ENCODE measurements at regions not wholly inside any gene's neighbourhood (a gene's known extent, or its start where the extent isn't known, plus 50 kb on each side); places are given as distances from the start of the nearest gene placed in this dataset.

- H3K9me3 ChIP-seq (ENCODE audit: control insufficient read depth, low read length) = no peaks in the 10 kb centered on the region
- no peaks in the 10 kb centered on the region for H3K36me3 ChIP-seq (ENCODE audit: control insufficient read depth, insufficient read depth, low read length)
- Mint-ChIP-seq H3K9me3 (no peaks in the 10 kb centered on the region), H3K27me3 (ENCODE audit: insufficient read depth) (no peaks in the 10 kb centered on the region), H3K27ac (no peak overlapping the region), H3K4me1 (peaks cover 11% of the 10 kb centered on the region), H3K36me3 (ENCODE audit: low read depth) (no peaks in the 10 kb centered on the region), H3K4me3 (no peak overlapping the region)
- H3K4me1 ChIP-seq (ENCODE audit: control insufficient read depth, insufficient read depth, low read length) = no peaks in the 10 kb centered on the region
- no peak overlapping the region for H3K27ac ChIP-seq (ENCODE audit: low read depth, low read length)
- WGBS, 2 experiments (ENCODE audit: insufficient coverage in 1 of 2, insufficient read length in 1 of 2) = 100% methylated on average over 1 of the region's 1 CpG; no CpG with 5 or more reads in 1 of the 2 experiments
- no peak overlapping the region for H3K4me3 ChIP-seq (ENCODE audit: low read length)
- TF ChIP-seq CTCF (conservative IDR thresholded peaks at IDR 0.05) = no peak
- H3K27me3 ChIP-seq (ENCODE audit: control insufficient read depth, insufficient read depth, low read length, poor library complexity, severe bottlenecking) = no peaks in the 10 kb centered on the region
- H3K9ac ChIP-seq (ENCODE audit: extremely low read depth, low read length, poor library complexity, severe bottlenecking) = no peak overlapping the region
- DNase-seq = no peak
Observed at GRCh38 chr3:66149269-66149668, 71.5 kb upstream of the SLC25A26 start.

GRCh38 chr3:66145408-66145733 is 75.4 kb upstream of the SLC25A26 start:
- H3K4me1 ChIP-seq (ENCODE audit: control insufficient read depth, insufficient read depth, low read length) = no peaks in the 10 kb centered on the region
- no peak overlapping the region for H3K9ac ChIP-seq (ENCODE audit: extremely low read depth, low read length, poor library complexity, severe bottlenecking)
- Mint-ChIP-seq H3K27ac (no peak overlapping the region), H3K36me3 (ENCODE audit: low read depth) (no peaks in the 10 kb centered on the region), H3K4me1 (no peaks in the 10 kb centered on the region), H3K9me3 (no peaks in the 10 kb centered on the region), H3K4me3 (no peak overlapping the region), H3K27me3 (ENCODE audit: insufficient read depth) (no peaks in the 10 kb centered on the region)
- no peak overlapping the region for H3K4me3 ChIP-seq (ENCODE audit: low read length)
- no peaks in the 10 kb centered on the region for H3K9me3 ChIP-seq (ENCODE audit: control insufficient read depth, low read length)
- H3K36me3 ChIP-seq (ENCODE audit: control insufficient read depth, insufficient read depth, low read length) = no peaks in the 10 kb centered on the region
- H3K27me3 ChIP-seq (ENCODE audit: control insufficient read depth, insufficient read depth, low read length, poor library complexity, severe bottlenecking) = no peaks in the 10 kb centered on the region
- no peak overlapping the region for H3K27ac ChIP-seq (ENCODE audit: low read depth, low read length)
- no peak for TF ChIP-seq CTCF (conservative IDR thresholded peaks at IDR 0.05)
- no peak for DNase-seq

- Mint-ChIP-seq H3K27me3 (ENCODE audit: insufficient read depth) (no peaks in the 10 kb centered on the region), H3K9me3 (no peaks in the 10 kb centered on the region), H3K36me3 (ENCODE audit: low read depth) (no peaks in the 10 kb centered on the region), H3K27ac (no peak overlapping the region), H3K4me1 (no peaks in the 10 kb centered on the region), H3K4me3 (no peak overlapping the region)
- WGBS, 2 experiments (ENCODE audit: insufficient coverage in 1 of 2, insufficient read length in 1 of 2) = 87 to 93% methylated on average over 6 to 7 of the region's 7 CpGs
- no peak overlapping the region for H3K4me3 ChIP-seq (ENCODE audit: low read length)
- H3K27ac ChIP-seq (ENCODE audit: low read depth, low read length) = no peak overlapping the region
- no peak overlapping the region for H3K9ac ChIP-seq (ENCODE audit: extremely low read depth, low read length, poor library complexity, severe bottlenecking)
- H3K9me3 ChIP-seq (ENCODE audit: control insufficient read depth, low read length) = no peaks in the 10 kb centered on the region
- H3K27me3 ChIP-seq (ENCODE audit: control insufficient read depth, insufficient read depth, low read length, poor library complexity, severe bottlenecking) = no peaks in the 10 kb centered on the region
- no peak for DNase-seq
- H3K4me1 ChIP-seq (ENCODE audit: control insufficient read depth, insufficient read depth, low read length) = no peaks in the 10 kb centered on the region
- H3K36me3 ChIP-seq (ENCODE audit: control insufficient read depth, insufficient read depth, low read length) = no peaks in the 10 kb centered on the region
- TF ChIP-seq CTCF (conservative IDR thresholded peaks at IDR 0.05) = no peak
Observed at GRCh38 chr3:66144568-66145407, 76.0 kb upstream of the SLC25A26 start.
